ENCODE measurements at regions not wholly inside any gene's neighbourhood (a gene's known extent, or its start where the extent isn't known, plus 50 kb on each side); places are given as distances from the start of the nearest gene placed in this dataset.

- Histone ChIP-seq H3K79me2 (replicated peaks; ENCODE audit: insufficient read depth) (no peaks in the 10 kb centered on the region), H3K36me3 (ENCODE audit: insufficient read depth) (no peaks in the 10 kb centered on the region), H4K20me1 (replicated peaks; ENCODE audit: insufficient read depth) (no peaks in the 10 kb centered on the region), H2AFZ (no peak overlapping the region), H3K4me2 (no peak overlapping the region), H3K27me3 (ENCODE audit: insufficient read depth) (no peaks in the 10 kb centered on the region), H3K4me3 (no peak overlapping the region), H3K27ac (ENCODE audit: low read depth) (no peak overlapping the region), H3K4me1 (ENCODE audit: insufficient read depth) (peaks cover 4% of the 10 kb centered on the region; the same call in 1 of the 2 replicates), H3K9me2 (ENCODE audit: insufficient read depth) (peaks cover 12% of the 10 kb centered on the region; the same call in 1 of the 2 replicates), H3F3A (replicated peaks; ENCODE audit: low read depth) (no peaks in the 10 kb centered on the region)
- Mint-ChIP-seq H3K4me3 (no peak overlapping the region), H3K36me3 (ENCODE audit: low read depth) (no peaks in the 10 kb centered on the region), H3K27ac (no peak overlapping the region), H3K4me1 (peaks cover 13% of the 10 kb centered on the region), H3K27me3 (ENCODE audit: insufficient read depth, low read depth, poor library complexity) (peaks cover 8% of the 10 kb centered on the region), H3K9me3 (no peaks in the 10 kb centered on the region; the same call in 1 of the 3 replicates)
- DNase-seq (ENCODE audit: low spot score) (no peak), ATAC-seq (no peak)
- no peak for TF ChIP-seq JUNB (IDR thresholded peaks at IDR 0.05; ENCODE audit: unreplicated experiment)
- no peak for TF ChIP-seq ZNF331 (CRISPR knock-in tag; IDR thresholded peaks at IDR 0.05; ENCODE audit: low read depth)
- no peak for TF ChIP-seq CTCF (conservative IDR thresholded peaks at IDR 0.05; ENCODE audit: low read depth in 2 of 2)
- no peak for TF ChIP-seq EZH2phosphoT487 (IDR thresholded peaks at IDR 0.05; ENCODE audit: unreplicated experiment)
- TF ChIP-seq STAT1 (IDR thresholded peaks at IDR 0.05; ENCODE audit: unreplicated experiment) = no peak
- no peak for TF ChIP-seq ETS1 (IDR thresholded peaks at IDR 0.05)
- TF ChIP-seq POLR2AphosphoS5 (IDR thresholded peaks at IDR 0.05; ENCODE audit: low read depth) = no peak
- TF ChIP-seq CREB1 (CRISPR knock-in tag; IDR thresholded peaks at IDR 0.05; ENCODE audit: low read depth) = no peak
- no peak for TF ChIP-seq ZNF114 (CRISPR knock-in tag; IDR thresholded peaks at IDR 0.05)
- no peak for TF ChIP-seq EZH2 (IDR thresholded peaks at IDR 0.05; ENCODE audit: low read depth, unreplicated experiment)
- TF ChIP-seq REST (IDR thresholded peaks at IDR 0.05; ENCODE audit: unreplicated experiment) = no peak
- TF ChIP-seq ZNF462 (CRISPR knock-in tag; IDR thresholded peaks at IDR 0.05) = no peak
These were observed 190.6 kb downstream of the SHQ1 start for GRCh38 chr3:72657666-72658065.
